ENCODE measurements at regions not wholly inside any gene's neighbourhood (a gene's known extent, or its start where the extent isn't known, plus 50 kb on each side); places are given as distances from the start of the nearest gene placed in this dataset.

DNA sequence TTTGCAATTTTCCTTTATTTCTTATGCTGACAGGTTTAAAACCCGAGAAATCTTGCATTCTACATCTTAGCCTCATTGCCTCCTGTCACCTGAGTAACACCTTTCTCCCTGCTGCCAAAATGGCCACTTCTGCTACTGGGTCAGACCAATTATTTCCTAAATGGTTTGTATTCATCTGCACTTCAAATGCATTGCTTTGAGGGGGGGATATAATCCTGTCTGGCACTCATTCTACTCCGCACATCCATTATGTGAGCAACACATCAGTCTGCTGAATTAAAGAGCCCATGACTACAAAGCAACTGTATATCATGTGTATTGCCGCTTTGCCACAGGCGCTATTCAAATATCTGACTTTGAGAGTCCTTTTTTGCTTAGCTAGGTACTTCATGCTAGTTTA, 141.6 kb upstream of the TSHZ2 start:
- no peak for DNase-seq (ENCODE audit: low read depth, low spot score)
- POLR2A ChIA-PET: no interaction called here

DNA sequence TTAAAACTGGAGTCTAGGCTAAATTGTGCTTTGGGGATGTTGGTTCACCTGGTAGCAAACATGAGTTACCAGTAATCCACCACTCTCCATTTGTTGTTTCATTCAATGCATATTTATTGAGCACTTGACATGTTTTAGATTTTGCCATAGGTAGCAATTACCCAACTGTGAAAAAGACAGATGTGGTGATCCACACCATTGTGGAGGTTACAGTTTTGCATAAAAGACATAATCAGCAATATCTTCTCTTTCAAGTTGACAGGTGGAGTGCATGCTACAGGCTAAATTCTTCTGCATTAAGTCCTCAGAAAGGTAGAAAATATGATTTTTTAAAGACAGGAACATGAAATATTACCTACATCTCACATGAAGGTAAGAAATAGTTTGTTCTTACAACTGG, 143.0 kb upstream of the TSHZ2 start:
- no peaks in the 10 kb centered on the region for H3K27me3 ChIP-seq (ENCODE audit: control insufficient read depth, insufficient read depth, low read length)
- DNase-seq (ENCODE audit: low read depth, low spot score): no peak
- H3K27ac ChIP-seq (ENCODE audit: low read depth, low read length): no peak overlapping the region
- POLR2A ChIA-PET: no interaction called here
- TF ChIP-seq, protein P1, sequence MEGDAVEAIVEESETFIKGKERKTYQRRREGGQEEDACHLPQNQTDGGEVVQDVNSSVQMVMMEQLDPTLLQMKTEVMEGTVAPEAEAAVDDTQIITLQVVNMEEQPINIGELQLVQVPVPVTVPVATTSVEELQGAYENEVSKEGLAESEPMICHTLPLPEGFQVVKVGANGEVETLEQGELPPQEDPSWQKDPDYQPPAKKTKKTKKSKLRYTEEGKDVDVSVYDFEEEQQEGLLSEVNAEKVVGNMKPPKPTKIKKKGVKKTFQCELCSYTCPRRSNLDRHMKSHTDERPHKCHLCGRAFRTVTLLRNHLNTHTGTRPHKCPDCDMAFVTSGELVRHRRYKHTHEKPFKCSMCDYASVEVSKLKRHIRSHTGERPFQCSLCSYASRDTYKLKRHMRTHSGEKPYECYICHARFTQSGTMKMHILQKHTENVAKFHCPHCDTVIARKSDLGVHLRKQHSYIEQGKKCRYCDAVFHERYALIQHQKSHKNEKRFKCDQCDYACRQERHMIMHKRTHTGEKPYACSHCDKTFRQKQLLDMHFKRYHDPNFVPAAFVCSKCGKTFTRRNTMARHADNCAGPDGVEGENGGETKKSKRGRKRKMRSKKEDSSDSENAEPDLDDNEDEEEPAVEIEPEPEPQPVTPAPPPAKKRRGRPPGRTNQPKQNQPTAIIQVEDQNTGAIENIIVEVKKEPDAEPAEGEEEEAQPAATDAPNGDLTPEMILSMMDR (IDR thresholded peaks at IDR 0.05; ENCODE audit: low read depth, low read length): no peak
- H3K9me3 ChIP-seq (ENCODE audit: control insufficient read depth, insufficient read depth, low read length): no peaks in the 10 kb centered on the region
- H3K4me3 ChIP-seq (ENCODE audit: low read depth, low read length): no peak overlapping the region
- CTCF ChIA-PET: no interaction called here

More for the DNA sequence above, 141.6 kb upstream of the TSHZ2 start:
- H3K27ac ChIP-seq (ENCODE audit: low read depth, low read length): no peak overlapping the region
- TF ChIP-seq, protein P1 (IDR thresholded peaks at IDR 0.05; ENCODE audit: low read depth, low read length): no peak
- H3K9me3 ChIP-seq (ENCODE audit: control insufficient read depth, insufficient read depth, low read length): no peaks in the 10 kb centered on the region
- no peaks in the 10 kb centered on the region for H3K27me3 ChIP-seq (ENCODE audit: control insufficient read depth, insufficient read depth, low read length)
- no peak overlapping the region for H3K4me3 ChIP-seq (ENCODE audit: low read depth, low read length)
- CTCF ChIA-PET: no interaction called here

DNA sequence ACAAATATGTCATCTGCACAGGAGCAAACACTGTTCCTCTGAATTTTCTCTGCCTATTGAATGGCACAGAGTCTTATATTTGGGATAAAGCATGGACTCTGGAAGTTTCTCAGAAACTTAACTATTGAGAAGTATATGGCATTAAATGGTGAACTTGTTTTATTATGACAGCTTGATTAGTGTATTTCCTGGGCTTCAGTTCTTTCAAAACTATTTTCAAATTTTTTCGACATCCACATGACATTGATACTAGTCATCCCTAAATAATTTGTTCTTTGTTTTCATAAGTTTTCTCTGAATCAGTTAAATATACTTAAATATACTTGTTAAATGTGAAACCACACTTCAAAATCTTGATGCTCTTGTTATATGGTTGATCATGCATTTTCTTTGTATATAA, 144.0 kb upstream of the TSHZ2 start:
- Histone ChIP-seq H3K27me3 (ENCODE audit: control insufficient read depth, insufficient read depth, low read length) (no peaks in the 10 kb centered on the region), H3K27ac (ENCODE audit: low read depth, low read length) (no peak overlapping the region), H3K4me3 (ENCODE audit: low read depth, low read length) (no peak overlapping the region), H3K9me3 (ENCODE audit: control insufficient read depth, insufficient read depth, low read length) (no peaks in the 10 kb centered on the region)
- TF ChIP-seq, protein P1 (IDR thresholded peaks at IDR 0.05; ENCODE audit: low read depth, low read length): no peak
- CTCF ChIA-PET: no interaction called here
- POLR2A ChIA-PET: no interaction called here
- no peak for DNase-seq (ENCODE audit: low read depth, low spot score)

DNA sequence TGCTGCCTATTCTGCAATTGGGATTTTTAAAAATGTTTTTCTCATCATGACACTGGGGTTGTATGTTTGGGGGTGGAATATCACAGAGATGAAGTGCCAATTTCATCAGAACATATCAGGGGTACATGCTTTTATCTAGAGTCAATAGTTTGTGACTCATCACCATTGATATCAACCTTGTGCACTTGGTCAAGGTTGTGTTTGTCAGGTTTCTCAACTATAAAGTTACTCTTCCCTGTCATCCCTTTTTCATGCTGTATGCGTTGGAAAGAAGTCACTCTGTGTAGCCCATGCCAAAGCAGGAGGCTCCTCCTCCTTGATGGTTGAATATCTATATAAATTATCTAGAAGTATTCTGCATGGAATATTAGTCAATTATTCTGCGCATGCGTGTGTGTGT, 145.4 kb upstream of the TSHZ2 start:
- H3K4me3 ChIP-seq (ENCODE audit: low read depth, low read length): no peak overlapping the region
- ChIA-PET CTCF (no interaction called here), POLR2A (no interaction called here)
- TF ChIP-seq, protein P1 (IDR thresholded peaks at IDR 0.05; ENCODE audit: low read depth, low read length): no peak
- no peaks in the 10 kb centered on the region for H3K27me3 ChIP-seq (ENCODE audit: control insufficient read depth, insufficient read depth, low read length)
- no peak overlapping the region for H3K27ac ChIP-seq (ENCODE audit: low read depth, low read length)
- no peak for DNase-seq (ENCODE audit: low read depth, low spot score)
- H3K9me3 ChIP-seq (ENCODE audit: control insufficient read depth, insufficient read depth, low read length): no peaks in the 10 kb centered on the region

DNA sequence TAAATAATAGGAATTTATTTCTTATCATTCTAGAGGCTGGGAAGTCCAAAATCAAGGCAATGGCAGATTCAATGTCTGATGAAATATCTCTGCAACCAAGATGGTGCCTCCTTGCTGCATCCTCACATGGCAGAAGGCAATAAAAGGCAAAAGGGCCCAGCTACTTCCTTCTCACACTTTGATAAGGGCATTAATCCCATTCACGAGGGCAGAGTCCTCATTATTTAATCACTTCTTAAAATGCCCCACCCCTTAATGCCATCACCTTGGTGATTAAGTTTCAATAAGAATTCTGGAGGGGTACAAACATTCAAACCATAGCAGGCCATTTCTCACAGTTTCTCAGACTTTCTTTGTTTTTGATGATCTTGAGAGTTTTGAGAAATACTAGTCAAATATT, 145.8 kb upstream of the TSHZ2 start:
- no peak for DNase-seq (ENCODE audit: low read depth, low spot score)
- TF ChIP-seq, protein P1 (IDR thresholded peaks at IDR 0.05; ENCODE audit: low read depth, low read length): no peak
- H3K9me3 ChIP-seq (ENCODE audit: control insufficient read depth, insufficient read depth, low read length): no peaks in the 10 kb centered on the region
- H3K27ac ChIP-seq (ENCODE audit: low read depth, low read length): no peak overlapping the region
- H3K27me3 ChIP-seq (ENCODE audit: control insufficient read depth, insufficient read depth, low read length): no peaks in the 10 kb centered on the region
- ChIA-PET POLR2A (no interaction called here), CTCF (no interaction called here)
- no peak overlapping the region for H3K4me3 ChIP-seq (ENCODE audit: low read depth, low read length)

All from AG04450 (cell line).